ENCODE measurements at regions not wholly inside any gene's neighbourhood (a gene's known extent, or its start where the extent isn't known, plus 50 kb on each side); places are given as distances from the start of the nearest gene placed in this dataset.
"Not testable (repeated sequence)": the region's sequence is repeated elsewhere in the genome, so short reads cannot be mapped to it uniquely, and the experiment has no call there.

DNA sequence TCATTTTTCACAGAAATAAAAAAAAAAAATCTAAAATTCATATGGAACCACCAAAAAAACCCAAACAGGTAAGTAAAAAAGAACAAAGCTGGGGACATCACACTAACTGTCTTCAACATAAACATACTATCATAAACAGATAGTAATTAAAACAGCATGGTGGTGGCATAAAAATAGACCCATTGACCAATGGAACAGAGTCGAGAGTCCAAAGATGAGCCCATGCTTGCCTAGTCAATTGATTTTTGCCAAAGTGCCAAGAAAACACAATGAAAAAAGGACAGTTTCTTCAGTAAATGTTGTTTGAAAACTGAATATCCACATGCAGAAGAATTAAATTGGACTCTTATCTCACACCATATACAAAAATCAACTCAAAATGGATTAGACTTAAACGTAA, 513.2 kb upstream of the PHF14 start:
- peaks cover 2% of the 10 kb centered on the region for H3K9me3 ChIP-seq
- ATAC-seq (replicated peaks in 1 of 4) (no peak), DNase-seq (no peak)
- no peak overlapping the region for H3K27ac Mint-ChIP-seq
- no peaks in the 10 kb centered on the region for H3K36me3 Mint-ChIP-seq
- H3K27me3 ChIP-seq (replicated peaks in 1 of 2; ENCODE audit: control insufficient read depth in 2 of 2, extremely low read depth in 1 of 2, insufficient read depth in 2 of 2, low read length in 1 of 2): no peaks in the 10 kb centered on the region
- H3K4me1 Mint-ChIP-seq: no peaks in the 10 kb centered on the region
- ChIA-PET POLR2A (no interaction called here), CTCF (no interaction called here)
- no peaks in the 10 kb centered on the region for H3K36me3 ChIP-seq (ENCODE audit: control insufficient read depth in 2 of 2, extremely low read depth in 1 of 2, insufficient read depth in 1 of 2, low read length in 1 of 2)
- WGBS (ENCODE audit: insufficient coverage): no CpG with 5 or more reads among the region's 2 CpGs
- no peak overlapping the region for H3K27ac ChIP-seq (ENCODE audit: low read length)
- peaks cover 5 to 7% (median 5%) of the 10 kb centered on the region in 3 donors for H3K9me3 Mint-ChIP-seq
- H3K4me3 Mint-ChIP-seq: no peak overlapping the region
- H3K4me3 ChIP-seq (ENCODE audit: control insufficient read depth in 1 of 2, extremely low read depth in 1 of 2, low read length in 1 of 2): no peak overlapping the region
- H3K4me1 ChIP-seq (ENCODE audit: control insufficient read depth in 1 of 2, extremely low read depth in 1 of 2, insufficient read depth in 2 of 2, low read length in 2 of 2): no peaks in the 10 kb centered on the region
- H3K27me3 Mint-ChIP-seq: no peaks in the 10 kb centered on the region

DNA sequence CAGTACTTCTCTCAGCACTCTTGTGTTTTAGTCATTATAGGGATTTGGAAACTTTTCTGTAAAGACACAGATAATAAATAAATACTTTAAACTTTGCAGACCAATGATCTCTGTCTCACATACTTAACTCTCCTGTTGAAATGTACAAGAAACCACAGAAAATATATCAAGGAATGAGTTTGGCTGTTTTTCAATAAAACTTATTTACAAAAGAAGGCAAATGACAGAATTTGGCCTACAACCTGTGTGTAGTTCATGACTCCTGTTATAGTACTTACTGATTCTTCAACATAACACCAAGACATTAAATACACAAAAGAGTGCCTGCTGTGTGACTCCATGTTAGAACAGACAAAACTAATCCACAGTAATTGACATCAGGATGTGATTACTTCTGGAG, 510.0 kb upstream of the PHF14 start:
- ChIA-PET POLR2A (no interaction called here), CTCF (no interaction called here)
- H3K36me3 Mint-ChIP-seq: no peaks in the 10 kb centered on the region
- Histone ChIP-seq H3K4me3 (ENCODE audit: control insufficient read depth in 1 of 2, extremely low read depth in 1 of 2, low read length in 1 of 2) (no peak overlapping the region), H3K36me3 (ENCODE audit: control insufficient read depth in 2 of 2, extremely low read depth in 1 of 2, insufficient read depth in 1 of 2, low read length in 1 of 2) (no peaks in the 10 kb centered on the region), H3K9me3 (no peaks in the 10 kb centered on the region), H3K27me3 (replicated peaks in 1 of 2; ENCODE audit: control insufficient read depth in 2 of 2, extremely low read depth in 1 of 2, insufficient read depth in 2 of 2, low read length in 1 of 2) (no peaks in the 10 kb centered on the region), H3K4me1 (ENCODE audit: control insufficient read depth in 1 of 2, extremely low read depth in 1 of 2, insufficient read depth in 2 of 2, low read length in 2 of 2) (no peaks in the 10 kb centered on the region), H3K27ac (ENCODE audit: low read length) (no peak overlapping the region)
- no peak for ATAC-seq (replicated peaks in 1 of 4)
- H3K27ac Mint-ChIP-seq: no peak overlapping the region
- no peak for DNase-seq
- no peaks in the 10 kb centered on the region for H3K27me3 Mint-ChIP-seq
- H3K4me1 Mint-ChIP-seq: no peaks in the 10 kb centered on the region
- H3K9me3 Mint-ChIP-seq: peaks cover 0 to 4% (median 3%) of the 10 kb centered on the region in 3 donors
- H3K4me3 Mint-ChIP-seq: no peak overlapping the region

DNA sequence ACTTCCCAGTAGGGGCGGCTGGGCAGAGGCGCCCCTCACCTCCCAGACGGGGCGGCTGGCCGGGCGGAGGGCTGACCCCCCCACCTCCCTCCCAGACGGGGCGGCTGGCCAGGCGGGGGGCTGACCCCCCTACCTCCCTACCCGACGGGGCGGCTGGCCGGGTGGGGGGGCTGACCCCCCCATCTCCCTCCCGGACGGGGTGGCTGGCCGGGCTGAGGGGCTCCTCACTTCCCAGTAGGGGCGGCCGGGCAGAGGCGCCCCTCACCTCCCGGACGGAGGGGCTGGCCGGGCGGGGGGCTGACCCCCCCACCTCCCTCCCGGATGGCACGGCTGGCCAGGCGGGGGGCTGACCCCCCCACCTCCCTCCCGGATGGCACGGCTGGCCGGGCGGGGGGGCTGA, 508.1 kb upstream of the PHF14 start:
- H3K4me3 ChIP-seq (ENCODE audit: control insufficient read depth in 1 of 2, extremely low read depth in 1 of 2, low read length in 1 of 2); H3K27me3 Mint-ChIP-seq; H3K27me3 ChIP-seq (replicated peaks in 1 of 2; ENCODE audit: control insufficient read depth in 2 of 2, extremely low read depth in 1 of 2, insufficient read depth in 2 of 2, low read length in 1 of 2); H3K9me3 ChIP-seq; DNase-seq; H3K4me1 ChIP-seq (ENCODE audit: control insufficient read depth in 1 of 2, extremely low read depth in 1 of 2, insufficient read depth in 2 of 2, low read length in 2 of 2); H3K36me3 ChIP-seq (ENCODE audit: control insufficient read depth in 2 of 2, extremely low read depth in 1 of 2, insufficient read depth in 1 of 2, low read length in 1 of 2); ATAC-seq (replicated peaks in 1 of 4); POLR2A ChIA-PET; CTCF ChIA-PET; H3K27ac Mint-ChIP-seq; H3K4me3 Mint-ChIP-seq; H3K36me3 Mint-ChIP-seq; H3K27ac ChIP-seq (ENCODE audit: low read length); H3K9me3 Mint-ChIP-seq; H3K4me1 Mint-ChIP-seq: not testable (repeated sequence)
- no CpG with 5 or more reads among the region's 30 CpGs for WGBS (ENCODE audit: insufficient coverage)

DNA sequence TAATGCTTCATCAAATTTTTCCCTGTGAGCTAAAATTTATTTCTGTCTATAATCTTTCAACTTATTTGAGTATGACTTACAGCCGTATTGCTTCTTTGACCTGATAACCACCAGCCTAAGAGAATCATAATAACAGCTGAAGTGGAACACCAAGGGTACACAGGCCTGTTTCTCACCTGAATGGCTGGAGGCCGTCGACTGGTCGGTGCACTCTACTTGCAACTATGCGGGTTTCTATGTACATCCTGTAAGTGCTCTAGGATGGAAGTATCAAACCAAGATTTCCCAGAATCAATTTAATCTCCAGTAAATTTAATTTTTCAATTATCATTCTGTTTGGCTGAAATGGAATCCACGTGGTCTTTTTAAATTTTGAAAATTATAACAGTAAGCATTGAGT, 504.8 kb upstream of the PHF14 start:
- WGBS (ENCODE audit: insufficient coverage): 100% methylated on average over 1 of the region's 6 CpGs
- Mint-ChIP-seq H3K36me3 (no peaks in the 10 kb centered on the region), H3K4me1 (no peaks in the 10 kb centered on the region), H3K27me3 (no peaks in the 10 kb centered on the region), H3K27ac (no peak overlapping the region), H3K9me3 (peaks cover 0 to 4% (median 0%) of the 10 kb centered on the region in 3 donors), H3K4me3 (no peak overlapping the region)
- ATAC-seq (replicated peaks in 1 of 4): no peak
- H3K27me3 ChIP-seq (replicated peaks in 1 of 2; ENCODE audit: control insufficient read depth in 2 of 2, extremely low read depth in 1 of 2, insufficient read depth in 2 of 2, low read length in 1 of 2): no peaks in the 10 kb centered on the region
- no peak overlapping the region for H3K4me3 ChIP-seq (ENCODE audit: control insufficient read depth in 1 of 2, extremely low read depth in 1 of 2, low read length in 1 of 2)
- H3K36me3 ChIP-seq (ENCODE audit: control insufficient read depth in 2 of 2, extremely low read depth in 1 of 2, insufficient read depth in 1 of 2, low read length in 1 of 2): no peaks in the 10 kb centered on the region
- ChIA-PET CTCF (no interaction called here), POLR2A (no interaction called here)
- no peak for DNase-seq
- H3K9me3 ChIP-seq: no peaks in the 10 kb centered on the region
- H3K27ac ChIP-seq (ENCODE audit: low read length): no peak overlapping the region
- H3K4me1 ChIP-seq (ENCODE audit: control insufficient read depth in 1 of 2, extremely low read depth in 1 of 2, insufficient read depth in 2 of 2, low read length in 2 of 2): no peaks in the 10 kb centered on the region

DNA sequence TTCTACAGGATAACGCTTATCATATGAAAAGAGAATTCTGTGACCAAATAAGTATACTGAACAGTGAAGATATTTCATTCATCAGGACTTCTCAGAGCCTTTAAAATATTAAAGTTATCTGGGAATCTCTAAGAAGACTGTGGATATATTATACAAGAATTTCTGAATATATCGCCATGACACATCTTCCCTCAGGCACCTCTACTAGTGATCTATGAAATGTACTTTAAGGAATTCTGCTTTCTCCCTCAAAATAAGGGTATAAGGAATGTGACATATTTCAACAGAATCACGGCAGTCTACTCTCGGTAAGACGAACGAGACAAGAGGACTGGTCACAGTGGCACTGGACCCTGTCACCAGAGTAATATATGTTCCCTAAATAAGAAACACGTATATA, 504.2 kb upstream of the PHF14 start:
- H3K27ac ChIP-seq (ENCODE audit: low read length): no peak overlapping the region
- no peak overlapping the region for H3K4me3 ChIP-seq (ENCODE audit: control insufficient read depth in 1 of 2, extremely low read depth in 1 of 2, low read length in 1 of 2)
- Mint-ChIP-seq H3K9me3 (peaks cover 0 to 4% (median 0%) of the 10 kb centered on the region in 3 donors), H3K27me3 (no peaks in the 10 kb centered on the region), H3K4me1 (no peaks in the 10 kb centered on the region), H3K4me3 (no peak overlapping the region), H3K36me3 (no peaks in the 10 kb centered on the region), H3K27ac (no peak overlapping the region)
- CTCF ChIA-PET: no interaction called here
- H3K4me1 ChIP-seq (ENCODE audit: control insufficient read depth in 1 of 2, extremely low read depth in 1 of 2, insufficient read depth in 2 of 2, low read length in 2 of 2): no peaks in the 10 kb centered on the region
- no peak for ATAC-seq (replicated peaks in 1 of 4)
- no CpG with 5 or more reads among the region's 7 CpGs for WGBS (ENCODE audit: insufficient coverage)
- no peaks in the 10 kb centered on the region for H3K36me3 ChIP-seq (ENCODE audit: control insufficient read depth in 2 of 2, extremely low read depth in 1 of 2, insufficient read depth in 1 of 2, low read length in 1 of 2)
- no peaks in the 10 kb centered on the region for H3K9me3 ChIP-seq
- H3K27me3 ChIP-seq (replicated peaks in 1 of 2; ENCODE audit: control insufficient read depth in 2 of 2, extremely low read depth in 1 of 2, insufficient read depth in 2 of 2, low read length in 1 of 2): no peaks in the 10 kb centered on the region
- POLR2A ChIA-PET: no interaction called here
- DNase-seq: no peak

DNA sequence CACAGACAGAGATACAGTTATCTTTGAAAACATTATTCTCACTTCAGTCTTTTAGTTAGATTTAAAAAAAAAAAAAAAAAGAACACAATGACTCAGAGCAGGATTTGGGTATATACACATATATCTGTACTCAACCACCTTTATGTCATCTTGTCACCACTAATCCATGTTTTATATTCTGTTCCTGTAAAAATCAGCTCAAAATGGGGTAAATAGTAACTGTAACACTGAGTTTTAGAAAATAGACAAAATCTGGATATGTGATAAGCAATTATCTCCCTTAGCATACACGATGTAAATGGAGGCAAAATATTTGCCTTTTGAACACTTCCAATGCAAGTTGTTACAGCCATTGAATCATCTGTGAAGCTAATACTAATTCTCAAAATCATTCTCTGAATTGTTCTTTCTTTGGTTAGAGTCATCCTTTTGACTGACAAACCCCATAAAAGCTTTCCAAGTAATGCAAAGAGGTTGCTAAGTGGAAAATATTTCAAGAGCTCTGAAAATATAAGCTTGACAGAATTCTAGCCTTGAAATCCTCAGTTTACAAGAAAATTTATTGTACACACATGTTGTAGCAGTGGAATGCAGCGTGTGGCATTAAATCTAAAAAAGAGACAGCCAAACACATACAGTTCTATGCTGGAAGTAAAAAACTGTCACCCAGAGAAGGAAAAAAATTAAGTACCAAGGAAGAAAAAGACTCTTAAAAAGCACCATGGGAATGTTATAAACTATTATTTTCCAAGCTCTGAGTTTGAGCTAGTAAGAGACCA, 502.2 kb upstream of the PHF14 start:
- WGBS (ENCODE audit: insufficient coverage): no CpG with 5 or more reads among the region's 2 CpGs
- ChIA-PET POLR2A (interaction anchor here in 1 of 2 donors (0.6 kb wide), 1 partner anchor 958 kb away, joined by 3 read pairs; no protein-coding TSS in a partner anchor), CTCF (no interaction called here)
- Mint-ChIP-seq H3K4me1 (no peaks in the 10 kb centered on the region), H3K4me3 (no peak overlapping the region), H3K9me3 (peaks cover 0 to 4% (median 0%) of the 10 kb centered on the region in 3 donors), H3K27ac (no peak overlapping the region), H3K27me3 (no peaks in the 10 kb centered on the region), H3K36me3 (no peaks in the 10 kb centered on the region)
- Histone ChIP-seq H3K9me3 (no peaks in the 10 kb centered on the region), H3K27ac (ENCODE audit: low read length) (no peak overlapping the region), H3K4me3 (ENCODE audit: control insufficient read depth in 1 of 2, extremely low read depth in 1 of 2, low read length in 1 of 2) (no peak overlapping the region), H3K4me1 (ENCODE audit: control insufficient read depth in 1 of 2, extremely low read depth in 1 of 2, insufficient read depth in 2 of 2, low read length in 2 of 2) (no peaks in the 10 kb centered on the region), H3K27me3 (replicated peaks in 1 of 2; ENCODE audit: control insufficient read depth in 2 of 2, extremely low read depth in 1 of 2, insufficient read depth in 2 of 2, low read length in 1 of 2) (no peaks in the 10 kb centered on the region), H3K36me3 (ENCODE audit: control insufficient read depth in 2 of 2, extremely low read depth in 1 of 2, insufficient read depth in 1 of 2, low read length in 1 of 2) (no peaks in the 10 kb centered on the region)
- DNase-seq: no peak
- no peak for ATAC-seq (replicated peaks in 1 of 4)

DNA sequence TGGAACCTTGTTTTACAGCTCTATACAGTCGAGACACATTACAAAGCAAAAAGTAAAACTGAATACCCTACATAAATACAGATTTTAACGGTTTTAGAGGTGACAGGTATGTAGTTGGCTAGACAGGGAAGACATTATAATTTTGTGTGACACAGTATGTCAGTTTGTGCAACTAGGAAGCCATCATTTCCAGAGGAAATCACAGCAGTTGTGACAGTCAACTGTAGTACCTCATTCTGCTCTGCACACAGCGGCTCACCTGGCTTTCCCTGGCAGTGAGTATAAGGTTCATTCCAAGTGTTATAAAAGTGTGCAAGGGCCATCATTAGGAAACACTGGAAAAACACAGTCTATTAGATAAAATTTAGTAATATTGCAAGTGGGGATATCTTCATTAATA, 501.6 kb upstream of the PHF14 start:
- no peaks in the 10 kb centered on the region for H3K36me3 ChIP-seq (ENCODE audit: control insufficient read depth in 2 of 2, extremely low read depth in 1 of 2, insufficient read depth in 1 of 2, low read length in 1 of 2)
- H3K27me3 Mint-ChIP-seq: no peaks in the 10 kb centered on the region
- H3K4me1 Mint-ChIP-seq: no peaks in the 10 kb centered on the region
- peaks cover 0 to 4% (median 0%) of the 10 kb centered on the region in 3 donors for H3K9me3 Mint-ChIP-seq
- WGBS (ENCODE audit: insufficient coverage): no CpG with 5 or more reads among the region's 3 CpGs
- no peaks in the 10 kb centered on the region for H3K27me3 ChIP-seq (replicated peaks in 1 of 2; ENCODE audit: control insufficient read depth in 2 of 2, extremely low read depth in 1 of 2, insufficient read depth in 2 of 2, low read length in 1 of 2)
- no peaks in the 10 kb centered on the region for H3K36me3 Mint-ChIP-seq
- no peak for ATAC-seq (replicated peaks in 1 of 4)
- POLR2A ChIA-PET: interaction anchor here in 1 of 2 donors (0.6 kb wide), 1 partner anchor 957 kb away, joined by 3 read pairs; no protein-coding TSS in a partner anchor
- CTCF ChIA-PET: no interaction called here
- no peak overlapping the region for H3K27ac ChIP-seq (ENCODE audit: low read length)
- no peak overlapping the region for H3K4me3 ChIP-seq (ENCODE audit: control insufficient read depth in 1 of 2, extremely low read depth in 1 of 2, low read length in 1 of 2)
- H3K4me1 ChIP-seq (ENCODE audit: control insufficient read depth in 1 of 2, extremely low read depth in 1 of 2, insufficient read depth in 2 of 2, low read length in 2 of 2): no peaks in the 10 kb centered on the region
- DNase-seq: no peak
- no peak overlapping the region for H3K4me3 Mint-ChIP-seq
- H3K9me3 ChIP-seq: no peaks in the 10 kb centered on the region
- H3K27ac Mint-ChIP-seq: no peak overlapping the region

Data from T-cell (primary cell).